ENCODE measurements at regions not wholly inside any gene's neighbourhood (a gene's known extent, or its start where the extent isn't known, plus 50 kb on each side); places are given as distances from the start of the nearest gene placed in this dataset.

DNA sequence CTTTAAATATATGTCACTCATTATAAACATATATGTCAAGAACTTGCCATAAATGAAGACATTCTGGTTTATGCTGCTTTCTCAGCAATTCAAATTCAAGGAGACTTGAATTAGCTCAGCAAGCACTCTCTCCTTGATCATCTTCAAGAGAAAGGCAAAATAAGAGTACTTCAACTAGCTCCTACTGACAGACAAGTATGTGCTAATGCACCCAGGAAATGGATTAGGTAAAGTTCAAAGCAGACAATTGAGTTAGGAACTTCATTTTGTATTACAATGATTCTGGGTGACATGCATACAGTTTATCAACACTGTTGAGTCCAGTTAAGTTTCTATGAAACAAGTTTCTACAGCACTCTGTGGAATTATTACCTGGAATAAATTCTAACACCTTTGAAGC is 455.9 kb upstream of the USP15 start:
- peaks cover 21% of the 10 kb centered on the region for H3K9me3 Mint-ChIP-seq
- no peaks in the 10 kb centered on the region for H3K4me1 Mint-ChIP-seq (ENCODE audit: low read depth)
- H3K27ac Mint-ChIP-seq, result no peak overlapping the region
- no peaks in the 10 kb centered on the region for H3K27me3 Mint-ChIP-seq
- no peak overlapping the region for H3K4me3 Mint-ChIP-seq
- no peaks in the 10 kb centered on the region for H3K36me3 Mint-ChIP-seq (ENCODE audit: low read depth)

DNA sequence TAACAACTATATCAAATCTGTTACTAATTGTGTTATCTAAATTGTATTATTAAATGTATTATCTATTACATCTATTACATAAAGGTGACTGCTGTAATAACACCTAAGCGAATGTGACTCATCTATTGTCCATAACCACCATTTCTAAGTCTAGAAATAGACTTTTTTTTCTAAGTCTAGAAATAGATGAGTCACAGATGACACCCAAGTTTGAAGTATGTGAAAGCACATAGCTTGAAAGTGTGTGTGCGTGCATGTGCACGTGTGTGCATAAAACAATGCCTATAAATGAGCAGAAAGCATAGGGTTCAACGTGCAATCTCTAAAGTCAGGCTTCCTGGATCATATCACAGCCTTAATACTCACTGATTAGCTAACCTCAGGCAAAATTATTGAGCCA is 451.3 kb upstream of the USP15 start:
- Mint-ChIP-seq H3K4me1 (ENCODE audit: low read depth) (no peaks in the 10 kb centered on the region), H3K27me3 (no peaks in the 10 kb centered on the region), H3K4me3 (no peak overlapping the region), H3K9me3 (peaks cover 18% of the 10 kb centered on the region), H3K27ac (no peak overlapping the region), H3K36me3 (ENCODE audit: low read depth) (no peaks in the 10 kb centered on the region)

DNA sequence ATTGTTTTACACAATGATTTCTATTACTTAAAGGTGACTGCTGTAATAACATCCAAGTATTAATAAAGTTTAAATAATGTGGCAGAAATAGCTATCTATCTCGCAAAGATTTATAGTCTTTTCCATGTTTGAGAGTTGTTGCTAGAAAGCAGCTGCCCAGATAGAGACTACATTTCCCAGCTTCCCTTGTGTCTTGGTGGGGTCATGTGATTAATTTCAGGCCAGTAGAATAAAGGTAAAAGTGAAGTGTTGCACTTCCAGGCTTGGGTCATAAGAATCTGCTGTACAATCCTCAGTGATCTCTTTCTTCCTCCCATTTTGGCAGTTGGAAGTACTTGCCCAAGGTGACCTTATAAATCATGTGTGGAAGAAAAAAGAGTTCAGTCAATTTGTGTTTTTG is 449.7 kb upstream of the USP15 start:
- H3K36me3 Mint-ChIP-seq (ENCODE audit: low read depth), result no peaks in the 10 kb centered on the region
- H3K4me3 Mint-ChIP-seq, result no peak overlapping the region
- no peaks in the 10 kb centered on the region for H3K27me3 Mint-ChIP-seq
- peaks cover 18% of the 10 kb centered on the region for H3K9me3 Mint-ChIP-seq
- H3K27ac Mint-ChIP-seq, result no peak overlapping the region
- no peaks in the 10 kb centered on the region for H3K4me1 Mint-ChIP-seq (ENCODE audit: low read depth)

DNA sequence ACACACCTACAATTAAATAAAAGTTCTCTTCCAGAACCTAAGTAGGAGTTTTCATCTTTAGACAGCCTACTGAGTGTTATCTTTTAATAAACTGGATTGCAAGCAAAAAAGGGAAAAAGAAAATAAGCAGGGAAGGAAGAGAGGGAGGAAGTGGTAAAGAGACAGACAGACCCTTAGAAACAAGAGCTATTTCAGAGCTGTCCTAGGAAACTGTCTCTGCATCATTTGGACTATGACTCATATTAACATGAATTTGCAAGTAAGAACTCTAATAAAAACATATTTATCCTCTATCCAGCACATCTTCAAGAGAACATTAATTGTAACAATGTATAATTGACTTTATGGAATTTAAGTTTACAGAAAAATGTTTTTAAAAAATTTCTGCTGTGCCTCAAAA is 438.8 kb upstream of the USP15 start:
- Mint-ChIP-seq H3K4me1 (ENCODE audit: low read depth) (no peaks in the 10 kb centered on the region), H3K9me3 (peaks cover 5% of the 10 kb centered on the region), H3K27me3 (no peaks in the 10 kb centered on the region), H3K36me3 (ENCODE audit: low read depth) (no peaks in the 10 kb centered on the region), H3K4me3 (no peak overlapping the region), H3K27ac (no peak overlapping the region)

DNA sequence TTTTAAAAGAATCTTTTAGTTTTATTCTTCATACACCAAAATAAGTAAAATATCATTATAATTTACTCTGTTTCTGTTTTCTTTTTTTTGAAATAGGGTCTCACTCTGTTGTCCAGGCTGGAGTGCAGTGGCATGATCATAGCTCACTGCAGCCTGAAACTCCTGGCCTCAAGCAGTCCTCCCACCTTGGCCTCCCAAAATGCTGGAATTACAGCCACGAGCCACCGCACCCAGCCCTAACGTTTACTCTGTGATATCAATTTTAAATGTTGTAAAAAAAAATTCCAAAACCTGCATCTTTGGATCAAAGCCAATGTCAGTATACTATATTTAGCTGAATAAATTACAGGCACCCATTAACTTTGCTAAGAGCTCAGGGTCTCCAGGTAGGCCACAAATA is 437.1 kb upstream of the USP15 start:
- no peaks in the 10 kb centered on the region for H3K36me3 Mint-ChIP-seq (ENCODE audit: low read depth)
- H3K4me3 Mint-ChIP-seq, result no peak overlapping the region
- H3K27ac Mint-ChIP-seq, result no peak overlapping the region

DNA sequence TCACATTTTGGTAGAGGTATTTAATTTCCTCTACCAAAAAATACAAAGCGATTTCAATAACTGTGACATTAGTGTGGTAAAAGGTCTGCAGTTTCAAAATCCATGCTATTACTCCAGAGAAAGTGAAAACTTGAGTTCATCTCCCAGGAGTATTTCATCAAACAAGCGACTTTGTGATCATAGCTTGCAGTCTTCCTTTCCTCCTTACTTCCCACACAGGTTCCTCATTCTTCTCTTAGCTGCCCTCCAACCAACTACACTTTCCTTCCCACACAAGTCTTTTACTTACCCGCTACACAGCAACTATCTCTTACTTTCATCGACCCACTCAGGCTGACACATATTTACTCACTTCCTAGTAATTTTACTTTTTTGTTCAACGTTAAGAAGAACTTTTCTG is 413.4 kb upstream of the USP15 start:
- H3K27me3 Mint-ChIP-seq, result no peaks in the 10 kb centered on the region
- no peak overlapping the region for H3K27ac Mint-ChIP-seq
- no peak overlapping the region for H3K4me3 Mint-ChIP-seq
- H3K9me3 Mint-ChIP-seq, result peaks cover 4% of the 10 kb centered on the region
- no peaks in the 10 kb centered on the region for H3K4me1 Mint-ChIP-seq (ENCODE audit: low read depth)
- no peaks in the 10 kb centered on the region for H3K36me3 Mint-ChIP-seq (ENCODE audit: low read depth)

More for the DNA sequence above, 437.1 kb upstream of the USP15 start:
- Mint-ChIP-seq H3K9me3 (peaks cover 5% of the 10 kb centered on the region), H3K27me3 (no peaks in the 10 kb centered on the region), H3K4me1 (ENCODE audit: low read depth) (no peaks in the 10 kb centered on the region)

DNA sequence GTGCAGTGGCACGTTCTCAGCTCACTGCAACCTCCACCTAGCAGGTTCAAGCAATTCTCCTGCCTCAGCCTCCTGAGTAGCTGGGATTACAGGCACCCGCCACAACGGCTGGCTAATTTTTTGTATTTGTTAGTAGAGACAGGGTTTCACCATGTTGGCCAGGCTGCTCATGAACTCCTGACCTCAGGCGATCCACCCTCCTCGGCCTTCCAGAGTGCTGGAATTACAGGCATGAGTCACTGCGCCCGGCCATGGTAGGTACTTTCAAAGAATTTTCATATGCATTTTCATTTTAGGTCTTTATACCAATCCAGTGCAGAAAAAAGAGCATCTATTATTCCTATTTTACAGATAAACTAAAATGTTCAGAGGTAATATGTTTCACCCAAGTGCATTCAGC is 411.3 kb upstream of the USP15 start:
- H3K27me3 Mint-ChIP-seq, result no peaks in the 10 kb centered on the region
- H3K4me1 Mint-ChIP-seq (ENCODE audit: low read depth), result no peaks in the 10 kb centered on the region
- H3K27ac Mint-ChIP-seq, result no peak overlapping the region

DNA sequence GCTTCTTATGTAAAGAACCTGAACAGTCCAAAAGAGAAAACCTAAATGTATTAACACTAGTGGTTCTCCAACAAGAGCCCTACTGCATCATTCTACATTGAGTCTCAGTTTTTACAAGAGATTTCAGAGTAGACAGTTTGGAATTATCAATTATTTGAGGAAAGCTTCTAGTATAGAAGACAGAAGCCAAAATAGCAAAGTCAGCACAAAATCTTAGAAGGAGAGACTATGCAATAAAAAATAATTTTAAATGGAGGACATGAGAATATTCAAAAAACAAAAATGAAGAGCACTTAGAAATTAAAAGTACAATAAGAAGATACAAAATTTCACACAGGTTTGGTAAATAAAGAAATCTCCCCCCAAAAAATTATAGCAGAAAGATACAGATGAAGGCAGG is 406.3 kb upstream of the USP15 start:
- Mint-ChIP-seq H3K9me3 (peaks cover 12% of the 10 kb centered on the region), H3K4me1 (ENCODE audit: low read depth) (no peaks in the 10 kb centered on the region), H3K27ac (no peak overlapping the region), H3K27me3 (no peaks in the 10 kb centered on the region), H3K36me3 (ENCODE audit: low read depth) (no peaks in the 10 kb centered on the region), H3K4me3 (no peak overlapping the region)

More for the DNA sequence above, 411.3 kb upstream of the USP15 start:
- Mint-ChIP-seq H3K36me3 (ENCODE audit: low read depth) (no peaks in the 10 kb centered on the region), H3K4me3 (no peak overlapping the region), H3K9me3 (peaks cover 7% of the 10 kb centered on the region)

DNA sequence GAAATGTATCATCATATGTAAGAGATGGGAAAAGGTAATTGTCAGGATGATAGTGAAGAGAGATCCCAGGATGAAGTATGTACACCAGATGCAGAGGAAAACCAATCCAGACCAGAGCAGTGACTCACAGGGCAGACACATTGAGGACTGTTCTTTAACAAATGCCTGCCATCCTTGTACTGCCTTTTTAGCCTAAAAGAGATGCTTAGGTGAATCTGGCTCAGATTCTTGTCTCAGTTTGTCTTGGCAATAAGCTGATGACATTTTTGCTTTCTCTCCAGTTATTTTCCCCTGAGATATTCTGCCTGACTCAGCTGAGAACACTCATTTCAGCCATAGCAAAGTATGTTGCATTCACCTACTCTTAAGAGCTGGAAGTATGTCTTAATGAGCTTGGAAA is 405.3 kb upstream of the USP15 start:
- no peaks in the 10 kb centered on the region for H3K36me3 Mint-ChIP-seq (ENCODE audit: low read depth)
- H3K4me3 Mint-ChIP-seq, result no peak overlapping the region
- H3K9me3 Mint-ChIP-seq, result peaks cover 12% of the 10 kb centered on the region
- H3K4me1 Mint-ChIP-seq (ENCODE audit: low read depth), result no peaks in the 10 kb centered on the region
- H3K27ac Mint-ChIP-seq, result no peak overlapping the region
- no peaks in the 10 kb centered on the region for H3K27me3 Mint-ChIP-seq

DNA sequence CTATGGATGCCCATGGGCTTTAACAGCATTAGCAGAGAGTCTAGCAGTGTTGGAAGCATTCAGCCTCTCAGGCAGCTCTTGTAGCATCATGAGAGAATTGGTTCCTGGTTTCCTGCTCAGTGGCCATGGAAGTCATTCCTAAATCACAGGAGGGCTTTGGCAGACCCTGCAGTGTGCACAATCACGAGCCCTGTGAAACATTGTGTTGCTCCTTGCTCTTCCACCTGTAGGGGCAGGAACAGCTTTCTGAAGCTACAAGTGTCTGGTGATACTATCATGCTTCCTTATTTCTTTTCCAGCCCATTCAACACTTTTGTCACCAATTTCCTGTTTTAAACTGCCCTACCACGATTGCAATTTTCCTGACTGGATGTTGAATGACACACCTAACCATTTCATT is 402.2 kb upstream of the USP15 start:
- H3K4me3 Mint-ChIP-seq, result no peak overlapping the region
- no peaks in the 10 kb centered on the region for H3K4me1 Mint-ChIP-seq (ENCODE audit: low read depth)
- H3K27ac Mint-ChIP-seq, result no peak overlapping the region
- H3K9me3 Mint-ChIP-seq, result peaks cover 11% of the 10 kb centered on the region
- H3K27me3 Mint-ChIP-seq, result no peaks in the 10 kb centered on the region
- no peaks in the 10 kb centered on the region for H3K36me3 Mint-ChIP-seq (ENCODE audit: low read depth)

DNA sequence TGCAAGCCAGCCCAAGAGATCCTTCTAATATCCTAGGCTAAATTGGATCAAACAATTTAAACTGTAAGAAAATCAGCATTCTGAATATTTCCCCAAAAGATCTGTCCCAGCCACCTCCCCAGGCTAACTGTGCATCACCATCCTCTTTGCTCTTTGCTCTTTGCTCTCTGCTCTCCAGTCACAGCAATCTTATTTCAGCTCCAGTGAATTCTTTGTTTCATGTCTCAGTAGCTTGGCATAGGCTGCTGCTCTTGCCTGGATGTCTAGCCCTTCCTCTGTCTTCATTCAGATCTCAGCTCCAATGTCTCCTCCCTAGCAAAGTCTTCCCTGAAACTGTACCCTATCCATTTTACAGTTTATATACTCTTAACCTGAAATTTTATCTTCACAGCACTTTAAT is 399.8 kb upstream of the USP15 start:
- Mint-ChIP-seq H3K36me3 (ENCODE audit: low read depth) (no peaks in the 10 kb centered on the region), H3K27me3 (no peaks in the 10 kb centered on the region), H3K9me3 (no peaks in the 10 kb centered on the region), H3K27ac (no peak overlapping the region), H3K4me3 (no peak overlapping the region), H3K4me1 (ENCODE audit: low read depth) (no peaks in the 10 kb centered on the region)

DNA sequence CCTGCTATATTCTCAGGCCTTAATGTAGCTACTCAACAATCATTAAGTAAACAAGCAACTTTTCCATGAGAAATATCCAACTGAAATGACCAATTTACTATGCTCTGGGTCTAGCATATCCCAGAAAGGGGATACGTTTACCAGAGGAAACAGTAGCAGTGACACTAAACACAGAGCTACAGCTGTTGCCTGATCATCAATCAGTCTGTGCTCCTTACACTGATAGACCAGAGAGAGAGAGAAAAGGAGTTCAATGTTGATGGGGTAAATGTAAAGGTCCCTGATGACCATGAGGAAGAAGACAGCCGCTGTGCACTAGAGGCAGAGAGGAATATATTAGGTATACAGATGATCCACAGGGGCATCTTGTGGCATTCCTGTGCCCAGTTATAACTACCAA is 397.2 kb upstream of the USP15 start:
- Mint-ChIP-seq H3K27ac (no peak overlapping the region), H3K27me3 (no peaks in the 10 kb centered on the region), H3K36me3 (ENCODE audit: low read depth) (no peaks in the 10 kb centered on the region), H3K4me1 (ENCODE audit: low read depth) (no peaks in the 10 kb centered on the region), H3K9me3 (no peaks in the 10 kb centered on the region), H3K4me3 (no peak overlapping the region)

DNA sequence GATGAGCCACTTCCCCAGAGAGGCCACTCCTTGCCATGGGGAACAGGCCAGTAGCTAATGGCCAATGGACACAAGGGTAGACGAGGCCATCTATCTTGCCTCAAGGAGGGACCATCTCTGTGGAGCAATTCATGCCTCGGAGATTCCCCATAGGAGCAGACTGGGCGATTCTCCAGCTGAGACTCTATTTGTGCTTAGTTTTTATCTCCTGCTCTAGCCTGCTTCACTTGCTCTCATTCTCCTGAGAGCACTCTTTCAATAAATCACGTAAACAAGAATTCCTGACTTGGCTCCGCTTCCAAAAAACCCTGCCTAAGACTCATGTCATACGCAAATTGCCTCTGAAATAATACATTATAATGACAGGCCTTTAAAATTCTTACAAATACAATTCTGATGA is 396.4 kb upstream of the USP15 start:
- H3K36me3 Mint-ChIP-seq (ENCODE audit: low read depth), result no peaks in the 10 kb centered on the region
- H3K27ac Mint-ChIP-seq, result no peak overlapping the region
- no peaks in the 10 kb centered on the region for H3K27me3 Mint-ChIP-seq
- no peaks in the 10 kb centered on the region for H3K9me3 Mint-ChIP-seq
- no peaks in the 10 kb centered on the region for H3K4me1 Mint-ChIP-seq (ENCODE audit: low read depth)
- H3K4me3 Mint-ChIP-seq, result no peak overlapping the region

DNA sequence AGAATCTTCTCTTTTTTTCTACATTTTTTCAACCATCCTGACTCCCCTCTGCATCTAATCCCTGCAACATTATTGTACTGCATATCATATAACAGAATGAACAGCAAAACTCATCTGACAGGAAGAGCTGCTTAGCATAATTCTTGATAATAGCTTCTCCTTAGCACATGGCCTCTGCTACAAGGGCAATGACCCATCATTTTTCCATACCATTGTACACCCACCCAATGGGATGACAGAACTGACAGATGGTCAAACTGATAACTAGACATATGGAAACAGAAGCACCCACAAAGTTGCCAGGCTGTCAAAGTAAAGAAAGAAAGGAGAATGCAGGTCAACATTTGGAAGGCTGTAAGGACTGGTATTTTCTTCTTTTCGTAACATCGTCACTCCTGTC is 390.4 kb upstream of the USP15 start:
- no peaks in the 10 kb centered on the region for H3K4me1 Mint-ChIP-seq (ENCODE audit: low read depth)

DNA sequence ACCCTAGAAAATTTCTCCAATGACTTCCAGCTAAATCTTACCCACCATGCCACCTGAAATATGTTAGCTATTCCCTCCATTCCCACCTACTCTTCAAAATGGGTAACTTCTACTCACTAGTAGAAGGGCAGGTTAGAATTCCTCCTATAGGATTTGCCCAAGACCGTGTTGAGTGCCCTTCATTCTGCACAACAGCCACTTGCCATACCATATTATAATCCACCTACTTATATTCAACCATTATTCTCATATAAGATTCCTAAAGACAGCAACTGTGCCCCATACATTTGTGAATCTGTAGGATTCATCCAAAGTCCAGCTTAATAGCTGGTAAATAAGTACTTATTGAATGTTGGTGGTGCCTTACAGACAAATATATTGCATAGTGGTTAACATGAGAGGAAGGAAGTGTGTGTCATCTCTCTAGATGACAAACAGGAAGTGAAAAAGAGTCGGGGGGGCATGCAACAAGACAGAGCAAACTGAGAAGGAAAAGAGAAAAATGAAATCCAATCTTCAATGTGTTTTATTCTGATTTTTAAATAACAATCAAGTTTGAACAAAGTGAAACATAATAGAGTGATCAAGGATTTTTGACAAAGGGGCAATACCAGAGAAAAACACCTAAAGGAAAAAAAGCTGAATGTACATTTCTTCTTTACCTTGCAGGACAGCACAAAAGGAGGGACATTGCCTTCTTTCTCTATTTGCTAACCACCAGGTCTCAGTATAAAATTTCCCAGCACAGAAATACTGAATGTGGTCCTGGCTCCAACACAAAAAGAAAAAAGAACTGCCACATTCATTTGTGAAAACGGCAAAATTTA is 389.3 kb upstream of the USP15 start:
- H3K27ac Mint-ChIP-seq, result no peak overlapping the region

More for the DNA sequence above, 390.4 kb upstream of the USP15 start:
- Mint-ChIP-seq H3K27ac (no peak overlapping the region), H3K9me3 (peaks cover 3% of the 10 kb centered on the region), H3K4me3 (no peak overlapping the region), H3K27me3 (no peaks in the 10 kb centered on the region), H3K36me3 (ENCODE audit: low read depth) (no peaks in the 10 kb centered on the region)

DNA sequence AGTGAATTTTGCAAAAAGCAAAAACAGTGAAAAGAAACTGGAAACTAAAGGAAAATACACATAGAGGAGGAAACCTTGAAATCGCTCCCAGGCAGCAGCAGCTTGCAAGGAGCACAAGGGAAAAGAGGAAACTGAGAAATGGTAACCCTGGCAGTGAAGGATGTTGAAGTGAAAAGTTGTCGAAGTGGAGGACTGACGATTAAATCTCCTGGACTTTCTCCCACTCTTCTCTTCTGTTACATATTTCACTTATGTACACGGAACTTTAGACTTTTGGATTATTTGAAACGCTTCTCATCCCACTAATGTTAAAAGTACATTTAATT is 388.8 kb upstream of the USP15 start:
- H3K9me3 Mint-ChIP-seq, result peaks cover 3% of the 10 kb centered on the region
- H3K27me3 Mint-ChIP-seq, result no peaks in the 10 kb centered on the region
- no peaks in the 10 kb centered on the region for H3K36me3 Mint-ChIP-seq (ENCODE audit: low read depth)
- no peak overlapping the region for H3K27ac Mint-ChIP-seq
- no peak overlapping the region for H3K4me3 Mint-ChIP-seq
- H3K4me1 Mint-ChIP-seq (ENCODE audit: low read depth), result no peaks in the 10 kb centered on the region

More for the DNA sequence above, 389.3 kb upstream of the USP15 start:
- H3K4me1 Mint-ChIP-seq (ENCODE audit: low read depth), result no peaks in the 10 kb centered on the region
- peaks cover 3% of the 10 kb centered on the region for H3K9me3 Mint-ChIP-seq
- no peaks in the 10 kb centered on the region for H3K27me3 Mint-ChIP-seq
- no peak overlapping the region for H3K4me3 Mint-ChIP-seq
- no peaks in the 10 kb centered on the region for H3K36me3 Mint-ChIP-seq (ENCODE audit: low read depth)
